ENCODE measurements at regions not wholly inside any gene's neighbourhood (a gene's known extent, or its start where the extent isn't known, plus 50 kb on each side); places are given as distances from the start of the nearest gene placed in this dataset.

GRCh38 chr2:242035858-242036652 lies 166.5 kb downstream of the RTP5 start:
- Mint-ChIP-seq H3K36me3 (ENCODE audit: insufficient read depth, unreplicated experiment) (no peaks in the 10 kb centered on the region), H3K4me3 (ENCODE audit: unreplicated experiment) (no peak overlapping the region), H3K27me3 (ENCODE audit: insufficient read depth, unreplicated experiment) (peaks cover 18% of the 10 kb centered on the region), H3K9me3 (ENCODE audit: unreplicated experiment) (no peaks in the 10 kb centered on the region), H3K27ac (ENCODE audit: unreplicated experiment) (no peak overlapping the region), H3K4me1 (ENCODE audit: low read depth, unreplicated experiment) (no peaks in the 10 kb centered on the region)
- CTCF ChIA-PET: no interaction called here
- no peaks in the 10 kb centered on the region for H3K4me1 ChIP-seq
- POLR2A ChIA-PET: no interaction called here
- BruUV-seq (replicated peaks): no TSS peak
- DNase-seq: no peak
- no peak for TF ChIP-seq CTCF (IDR thresholded peaks at IDR 0.05; ENCODE audit: insufficient read depth in 1 of 2, low read depth in 1 of 2, low read length in 1 of 2, severe bottlenecking in 1 of 2, unreplicated experiment in 1 of 2)
- H3K9me3 ChIP-seq: no peaks in the 10 kb centered on the region
- intact Hi-C loops (cut with micrococcal nuclease; ENCODE audit: unreplicated experiment): no loop called here
- H3K36me3 ChIP-seq (ENCODE audit: control insufficient read depth, insufficient read depth, low read length): no peaks in the 10 kb centered on the region
- H3K27me3 ChIP-seq (replicated peaks; ENCODE audit: control insufficient read depth, insufficient read depth, low read length): no peaks in the 10 kb centered on the region; the same call in 1 of the 2 replicates
- no peak overlapping the region for H3K4me3 ChIP-seq (ENCODE audit: low read depth, low read length)

- DNase-seq: no peak
- Mint-ChIP-seq H3K27me3 (ENCODE audit: insufficient read depth, unreplicated experiment) (peaks cover 15% of the 10 kb centered on the region), H3K9me3 (ENCODE audit: unreplicated experiment) (no peaks in the 10 kb centered on the region), H3K4me1 (ENCODE audit: low read depth, unreplicated experiment) (no peaks in the 10 kb centered on the region), H3K4me3 (ENCODE audit: unreplicated experiment) (no peak overlapping the region), H3K27ac (ENCODE audit: unreplicated experiment) (no peak overlapping the region), H3K36me3 (ENCODE audit: insufficient read depth, unreplicated experiment) (no peaks in the 10 kb centered on the region)
- Histone ChIP-seq H3K36me3 (ENCODE audit: control insufficient read depth, insufficient read depth, low read length) (no peaks in the 10 kb centered on the region), H3K4me3 (ENCODE audit: low read depth, low read length) (no peak overlapping the region), H3K4me1 (no peaks in the 10 kb centered on the region), H3K9me3 (no peaks in the 10 kb centered on the region), H3K27me3 (replicated peaks; ENCODE audit: control insufficient read depth, insufficient read depth, low read length) (no peaks in the 10 kb centered on the region)
- intact Hi-C loops (cut with micrococcal nuclease; ENCODE audit: unreplicated experiment): no loop called here
- BruUV-seq (replicated peaks): no TSS peak
- ChIA-PET POLR2A (no interaction called here), CTCF (no interaction called here)
- no peak for TF ChIP-seq CTCF (IDR thresholded peaks at IDR 0.05; ENCODE audit: insufficient read depth in 1 of 2, low read depth in 1 of 2, low read length in 1 of 2, severe bottlenecking in 1 of 2, unreplicated experiment in 1 of 2)
Measured at GRCh38 chr2:242036653-242036950, 167.1 kb downstream of the RTP5 start.

GRCh38 chr2:242038166-242038927 lies 168.8 kb downstream of the RTP5 start:
- Mint-ChIP-seq H3K4me1 (ENCODE audit: low read depth, unreplicated experiment) (no peaks in the 10 kb centered on the region), H3K27ac (ENCODE audit: unreplicated experiment) (no peak overlapping the region), H3K9me3 (ENCODE audit: unreplicated experiment) (no peaks in the 10 kb centered on the region), H3K27me3 (ENCODE audit: insufficient read depth, unreplicated experiment) (peaks cover 20% of the 10 kb centered on the region), H3K36me3 (ENCODE audit: insufficient read depth, unreplicated experiment) (no peaks in the 10 kb centered on the region), H3K4me3 (ENCODE audit: unreplicated experiment) (no peak overlapping the region)
- no peak for DNase-seq
- intact Hi-C loops (cut with micrococcal nuclease; ENCODE audit: unreplicated experiment): no loop called here
- H3K27me3 ChIP-seq (replicated peaks; ENCODE audit: control insufficient read depth, insufficient read depth, low read length): no peaks in the 10 kb centered on the region
- ChIA-PET POLR2A (no interaction called here), CTCF (no interaction called here)
- H3K4me1 ChIP-seq: no peaks in the 10 kb centered on the region
- no peaks in the 10 kb centered on the region for H3K9me3 ChIP-seq
- no peak overlapping the region for H3K4me3 ChIP-seq (ENCODE audit: low read depth, low read length)
- H3K36me3 ChIP-seq (ENCODE audit: control insufficient read depth, insufficient read depth, low read length): no peaks in the 10 kb centered on the region
- no TSS peak for BruUV-seq (replicated peaks)
- no peak for TF ChIP-seq CTCF (IDR thresholded peaks at IDR 0.05; ENCODE audit: insufficient read depth in 1 of 2, low read depth in 1 of 2, low read length in 1 of 2, severe bottlenecking in 1 of 2, unreplicated experiment in 1 of 2)
